MM.1S (cell line): ENCODE measurements at regions not wholly inside any gene's neighbourhood (a gene's known extent, or its start where the extent isn't known, plus 50 kb on each side); places are given as distances from the start of the nearest gene placed in this dataset.
A peak's percentile ranks its signal among the peaks of the same experiment; 100 is the strongest.
"Not testable (repeated sequence)": the region's sequence is repeated elsewhere in the genome, so short reads cannot be mapped to it uniquely, and the experiment has no call there.

Source experiments
- DNase-seq: peaks from one replicate; pipeline ENCODE4 v3.0.0-alpha.2; 2015
- H2AFZ ChIP-seq: fragments of 300-600 bp; sonication (generic); 2 replicates; pipeline ENCODE4 v1.6.0; 2016; ENCODE audit warnings: antibody characterized with exemption, low read length
- H3F3A ChIP-seq: fragments of 300-600 bp; sonication (generic); 2 replicates; pipeline ENCODE4 v1.6.1; 2016; ENCODE audit warnings: mild to moderate bottlenecking, antibody characterized with exemption, low read length, moderate library complexity, mixed read lengths; ENCODE audit not compliant: insufficient read depth
- H3K27ac ChIP-seq: fragments of 300-600 bp; sonication (generic); 2 replicates; pipeline ENCODE4 v1.5.1; 2016; ENCODE audit warnings: mild to moderate bottlenecking, low read length
- H3K27me3 ChIP-seq: fragments of 300-600 bp; sonication (generic); replicated peaks from 2 replicates; pipeline ENCODE4 v1.6.0; 2016; ENCODE audit warnings: low read length; ENCODE audit not compliant: insufficient read depth
- H3K36me3 ChIP-seq: fragments of 300-600 bp; sonication (generic); replicated peaks from 2 replicates; pipeline ENCODE4 v1.6.1; 2016; ENCODE audit warnings: mild to moderate bottlenecking, low read length, mixed read lengths; ENCODE audit not compliant: insufficient read depth
- H3K4me1 ChIP-seq: fragments of 300-600 bp; sonication (generic); 2 replicates; pipeline ENCODE4 v1.6.1; 2016; ENCODE audit warnings: low read length, mixed read lengths
- H3K4me2 ChIP-seq: fragments of 300-600 bp; sonication (generic); 2 replicates; pipeline ENCODE4 v1.6.0; 2016; ENCODE audit warnings: low read depth, low read length
- H3K4me3 ChIP-seq: fragments of 300-600 bp; sonication (generic); 2 replicates; pipeline ENCODE4 v1.5.1; 2016; ENCODE audit warnings: low read length, mixed read lengths
- H3K79me2 ChIP-seq: fragments of 300-600 bp; sonication (generic); 2 replicates; pipeline ENCODE4 v1.6.1; 2016; ENCODE audit warnings: mixed run types, low read length, mixed read lengths
- H3K9ac ChIP-seq: fragments of 300-600 bp; sonication (generic); 2 replicates; pipeline ENCODE4 v1.6.1; 2016; ENCODE audit warnings: low read length, mixed read lengths
- H3K9me2 ChIP-seq: fragments of 300-600 bp; sonication (generic); replicated peaks from 2 replicates; pipeline ENCODE4 v1.6.1; 2016; ENCODE audit warnings: mild to moderate bottlenecking, low read length, mixed read lengths; ENCODE audit not compliant: insufficient read depth
- H3K9me3 ChIP-seq: fragments of 300-600 bp; sonication (generic); replicated peaks from 2 replicates; pipeline ENCODE4 v1.6.1; 2016; ENCODE audit warnings: mild to moderate bottlenecking, low read length, mixed read lengths; ENCODE audit not compliant: insufficient read depth
- H4K20me1 ChIP-seq: fragments of 300-600 bp; sonication (generic); 2 replicates; pipeline ENCODE4 v1.6.1; 2016; ENCODE audit warnings: mild to moderate bottlenecking, low read length, moderate library complexity, mixed read lengths; ENCODE audit not compliant: insufficient read depth

DNA sequence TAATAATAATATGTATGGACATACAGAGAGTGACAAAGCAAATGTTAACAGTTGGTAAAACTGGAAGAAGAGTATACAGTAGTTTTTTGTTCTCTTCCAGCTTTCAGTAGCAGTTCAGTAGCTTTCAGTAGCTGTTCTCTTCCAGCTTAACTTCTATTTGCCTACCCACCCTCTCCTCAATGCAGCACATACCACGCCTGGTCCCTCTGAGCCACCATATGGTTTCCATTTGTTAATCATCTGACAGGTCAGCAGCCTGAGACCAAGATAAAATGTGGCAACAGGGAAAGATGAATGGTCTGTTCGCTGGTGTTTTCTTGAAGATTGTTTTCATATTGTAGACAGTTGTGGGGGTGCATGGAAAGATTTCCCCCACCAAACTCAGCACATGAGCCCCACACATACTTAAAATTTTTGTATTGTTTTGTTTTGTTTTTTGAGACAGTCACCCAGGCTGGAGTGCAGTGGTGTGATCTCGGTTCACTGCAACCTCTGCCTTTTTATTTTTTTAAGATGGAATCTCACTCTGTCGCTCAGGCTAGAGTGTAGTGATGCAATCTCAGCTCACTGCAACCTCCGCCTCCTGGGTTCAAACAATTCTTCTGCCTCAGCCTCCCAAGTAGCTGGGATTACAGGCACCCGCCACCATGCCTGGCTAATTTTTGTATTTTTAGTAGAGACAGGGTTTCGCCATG, 56.8 kb downstream of the ATP6V0E2 start:
- DNase-seq, H3K79me2 ChIP-seq, H3K27ac ChIP-seq, H4K20me1 ChIP-seq, H2AFZ ChIP-seq, H3K9ac ChIP-seq, H3K4me1 ChIP-seq, H3K36me3 ChIP-seq, H3K4me3 ChIP-seq, H3K27me3 ChIP-seq, H3K9me2 ChIP-seq, H3K4me2 ChIP-seq, H3K9me3 ChIP-seq, H3F3A ChIP-seq: not testable (repeated sequence)

DNA sequence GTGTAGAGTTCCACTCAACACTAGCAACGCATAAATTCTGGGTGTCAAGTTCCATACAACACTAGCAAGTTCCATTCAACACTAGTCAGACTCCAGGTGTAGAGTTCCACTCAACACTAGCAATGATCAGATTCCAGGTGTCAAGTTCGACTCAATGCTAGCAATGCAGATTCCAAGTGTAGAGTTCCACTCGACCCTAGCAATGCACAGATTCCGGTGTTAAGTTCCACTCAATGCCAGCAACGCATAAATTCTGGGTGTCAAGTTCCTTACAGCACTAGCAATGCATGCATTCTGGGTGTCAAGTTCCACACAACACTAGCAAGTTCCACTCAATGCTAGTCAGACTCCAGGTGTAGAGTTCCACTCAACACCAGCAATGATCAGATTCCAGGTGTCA, 60.0 kb downstream of the ATP6V0E2 start:
- H3K4me3 ChIP-seq, DNase-seq: not testable (repeated sequence)

DNA sequence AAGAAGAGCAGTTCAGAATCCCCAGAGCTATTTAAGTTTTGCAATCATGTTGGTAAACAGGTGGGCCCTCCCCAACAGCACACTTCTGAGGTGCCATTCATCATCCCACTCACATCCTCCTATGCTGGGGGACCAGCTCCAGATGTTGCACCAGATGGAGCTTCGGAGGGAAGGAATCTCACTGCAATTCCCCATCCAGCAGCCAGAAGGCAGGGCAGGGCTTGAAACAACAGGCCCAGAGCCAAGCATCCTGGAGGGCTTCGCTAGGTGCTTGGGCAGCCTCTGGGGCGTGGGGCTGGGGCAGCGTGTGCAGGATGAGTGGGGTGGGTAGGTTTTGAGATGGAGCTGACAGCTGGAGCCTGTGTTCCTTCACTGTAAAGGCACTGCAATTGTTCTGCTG, 73.6 kb downstream of the ATP6V0E2 start:
- not testable (repeated sequence) for H2AFZ ChIP-seq, H3K9me3 ChIP-seq, H3F3A ChIP-seq, H3K9me2 ChIP-seq, H3K4me3 ChIP-seq, H4K20me1 ChIP-seq, H3K9ac ChIP-seq, H3K27ac ChIP-seq, H3K4me2 ChIP-seq, H3K4me1 ChIP-seq, H3K27me3 ChIP-seq, DNase-seq, H3K36me3 ChIP-seq, H3K79me2 ChIP-seq

More for the DNA sequence above, 60.0 kb downstream of the ATP6V0E2 start:
- not testable (repeated sequence) for H3K4me1 ChIP-seq, H4K20me1 ChIP-seq, H3K27ac ChIP-seq, H3K4me2 ChIP-seq, H3K27me3 ChIP-seq, H3K9me2 ChIP-seq, H3K79me2 ChIP-seq, H3F3A ChIP-seq, H3K36me3 ChIP-seq, H3K9ac ChIP-seq, H2AFZ ChIP-seq, H3K9me3 ChIP-seq

DNA sequence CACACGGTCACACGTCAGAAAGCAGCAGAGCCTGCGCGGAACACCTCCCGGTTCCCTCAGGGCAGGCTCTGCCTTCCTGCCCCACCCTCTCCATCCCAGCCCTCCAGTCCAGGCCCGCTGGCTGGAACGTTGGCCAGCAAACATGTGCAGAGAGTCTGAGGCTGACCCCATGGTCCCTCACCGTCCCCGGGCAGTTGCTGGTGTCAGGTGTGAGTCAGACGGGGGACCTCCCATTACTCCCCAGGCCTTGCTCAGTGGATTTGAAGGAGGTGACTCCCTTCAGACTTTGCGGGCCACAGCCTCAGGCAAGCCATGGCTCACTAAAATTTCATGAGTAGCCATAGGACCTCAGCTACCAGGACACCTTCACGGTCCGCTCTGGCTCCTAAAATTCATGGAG, 74.7 kb downstream of the ATP6V0E2 start:
- H3K79me2 ChIP-seq, H3K4me3 ChIP-seq, H3K27me3 ChIP-seq, H4K20me1 ChIP-seq, H3K9ac ChIP-seq, H3K27ac ChIP-seq, DNase-seq, H3K9me2 ChIP-seq, H3K4me2 ChIP-seq, H3K36me3 ChIP-seq, H3K9me3 ChIP-seq, H3K4me1 ChIP-seq, H2AFZ ChIP-seq, H3F3A ChIP-seq: not testable (repeated sequence)

DNA sequence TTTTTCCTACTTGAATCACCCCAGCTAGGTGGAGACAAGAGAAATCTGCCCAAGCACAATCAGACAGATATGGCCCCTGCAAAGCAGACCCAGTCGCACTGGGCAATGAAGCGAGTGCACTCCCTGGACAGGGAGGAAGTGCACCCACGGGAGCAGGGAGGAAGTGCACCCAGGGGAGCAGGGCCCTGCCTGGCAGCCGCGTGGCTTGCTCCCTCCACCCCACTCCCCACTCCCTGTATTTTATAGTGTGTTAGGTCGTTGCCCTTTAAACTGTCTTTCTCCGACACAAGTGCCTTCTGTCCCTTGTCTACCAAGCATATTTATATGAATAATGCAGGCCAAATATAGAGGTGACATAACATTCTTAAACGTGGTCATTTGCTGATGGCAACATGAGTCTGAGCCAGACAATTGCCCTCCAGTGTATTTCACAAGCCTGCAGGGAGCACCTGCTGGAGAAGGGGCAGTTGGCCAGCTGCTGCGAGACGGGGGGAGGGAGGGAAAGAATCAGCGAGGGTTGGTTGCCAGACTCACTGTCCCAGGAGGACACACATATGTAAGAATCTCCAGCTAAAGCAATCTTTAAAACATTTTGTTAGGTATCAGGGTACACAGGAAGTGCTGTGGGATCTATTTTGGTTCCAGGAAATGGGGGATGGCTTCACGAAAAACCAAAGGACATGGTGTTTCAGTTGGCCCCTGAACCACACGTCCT, 76.3 kb downstream of the ATP6V0E2 start:
- not testable (repeated sequence) for H3K27ac ChIP-seq

DNA sequence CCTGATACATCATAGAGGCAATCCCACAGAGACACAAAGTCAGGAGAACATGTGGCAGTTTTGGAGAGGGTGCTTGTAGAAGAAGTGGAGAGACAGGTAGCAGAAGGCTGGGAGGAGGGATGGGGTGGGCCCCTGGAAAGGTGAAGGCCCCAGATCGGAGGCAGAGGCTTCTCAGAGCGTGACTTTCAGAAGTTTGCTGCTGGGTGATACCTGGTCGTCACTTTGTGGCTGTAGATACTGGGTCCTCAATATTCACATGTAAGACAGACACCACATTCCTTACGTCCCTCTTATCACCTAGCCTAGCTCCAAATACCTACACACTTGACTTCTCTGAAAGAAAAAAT, 76.8 kb downstream of the ATP6V0E2 start:
- not testable (repeated sequence) for H3K27ac ChIP-seq, H3F3A ChIP-seq, H3K27me3 ChIP-seq, H3K79me2 ChIP-seq, DNase-seq, H3K9me2 ChIP-seq, H2AFZ ChIP-seq, H3K4me1 ChIP-seq, H3K4me2 ChIP-seq, H3K9me3 ChIP-seq, H3K4me3 ChIP-seq, H3K36me3 ChIP-seq, H4K20me1 ChIP-seq, H3K9ac ChIP-seq

More for the DNA sequence above, 76.3 kb downstream of the ATP6V0E2 start:
- not testable (repeated sequence) for H2AFZ ChIP-seq, H3K4me3 ChIP-seq, H3K79me2 ChIP-seq, H3K36me3 ChIP-seq, H3K4me1 ChIP-seq, H3K27me3 ChIP-seq, H4K20me1 ChIP-seq, H3F3A ChIP-seq, H3K9me3 ChIP-seq, H3K9me2 ChIP-seq, H3K9ac ChIP-seq
- peak; percentile 11 for DNase-seq
- H3K4me2 ChIP-seq: peak overlapping the region; percentile 32; the same call in 1 of the 2 replicates

DNA sequence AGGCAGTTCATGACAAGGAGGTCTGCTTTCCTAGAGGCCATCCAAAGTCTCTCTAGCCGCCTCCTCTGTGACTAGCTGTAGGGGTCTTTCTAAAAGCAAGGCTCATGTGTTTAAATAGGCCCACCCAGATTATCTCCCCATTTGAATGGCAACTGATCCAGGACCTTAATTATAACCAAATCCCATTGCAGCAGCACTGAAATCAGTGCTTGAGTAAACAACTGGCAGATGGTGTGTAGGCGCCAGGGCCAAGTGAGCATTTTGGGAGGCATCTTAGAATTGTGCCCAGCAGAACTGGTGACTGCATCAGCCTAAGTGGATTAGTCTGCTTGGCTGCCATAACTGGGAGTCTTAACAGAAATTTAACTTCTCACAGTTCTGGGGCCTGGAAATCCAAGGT, 77.8 kb downstream of the ATP6V0E2 start:
- not testable (repeated sequence) for H3F3A ChIP-seq, H3K4me2 ChIP-seq, H3K9me2 ChIP-seq, H3K27me3 ChIP-seq, H3K4me3 ChIP-seq, H2AFZ ChIP-seq, H4K20me1 ChIP-seq, H3K9me3 ChIP-seq, H3K36me3 ChIP-seq, H3K4me1 ChIP-seq, H3K79me2 ChIP-seq, H3K27ac ChIP-seq, DNase-seq, H3K9ac ChIP-seq

DNA sequence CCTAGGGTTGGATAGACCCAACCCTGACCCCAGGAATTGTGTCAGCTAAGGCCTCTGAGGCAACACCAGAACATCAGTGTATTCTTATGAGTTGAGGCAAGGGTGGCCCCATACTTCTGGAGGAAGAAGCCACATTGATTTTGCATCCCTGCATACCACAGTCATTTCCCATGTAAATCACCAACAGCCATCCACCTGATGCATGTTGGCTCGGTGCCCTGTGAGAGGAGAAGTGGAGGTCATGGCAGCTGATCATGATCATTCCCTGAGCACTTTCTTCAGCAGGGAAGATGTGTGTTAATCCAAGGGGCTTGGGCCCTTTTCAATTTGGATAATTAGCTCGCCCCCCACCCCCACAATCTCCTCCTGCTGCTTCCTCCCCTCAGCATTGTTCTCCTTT, 85.1 kb downstream of the ATP6V0E2 start:
- H3K4me2 ChIP-seq, H3K27ac ChIP-seq, H3K9me3 ChIP-seq, H2AFZ ChIP-seq, H3K9me2 ChIP-seq, H3K4me1 ChIP-seq, H4K20me1 ChIP-seq, H3K36me3 ChIP-seq, H3K79me2 ChIP-seq, H3K4me3 ChIP-seq, H3F3A ChIP-seq, H3K27me3 ChIP-seq, DNase-seq, H3K9ac ChIP-seq: not testable (repeated sequence)
